ENCODE measurements at regions not wholly inside any gene's neighbourhood (a gene's known extent, or its start where the extent isn't known, plus 50 kb on each side); places are given as distances from the start of the nearest gene placed in this dataset.
"Not testable (repeated sequence)": the region's sequence is repeated elsewhere in the genome, so short reads cannot be mapped to it uniquely, and the experiment has no call there.

DNA sequence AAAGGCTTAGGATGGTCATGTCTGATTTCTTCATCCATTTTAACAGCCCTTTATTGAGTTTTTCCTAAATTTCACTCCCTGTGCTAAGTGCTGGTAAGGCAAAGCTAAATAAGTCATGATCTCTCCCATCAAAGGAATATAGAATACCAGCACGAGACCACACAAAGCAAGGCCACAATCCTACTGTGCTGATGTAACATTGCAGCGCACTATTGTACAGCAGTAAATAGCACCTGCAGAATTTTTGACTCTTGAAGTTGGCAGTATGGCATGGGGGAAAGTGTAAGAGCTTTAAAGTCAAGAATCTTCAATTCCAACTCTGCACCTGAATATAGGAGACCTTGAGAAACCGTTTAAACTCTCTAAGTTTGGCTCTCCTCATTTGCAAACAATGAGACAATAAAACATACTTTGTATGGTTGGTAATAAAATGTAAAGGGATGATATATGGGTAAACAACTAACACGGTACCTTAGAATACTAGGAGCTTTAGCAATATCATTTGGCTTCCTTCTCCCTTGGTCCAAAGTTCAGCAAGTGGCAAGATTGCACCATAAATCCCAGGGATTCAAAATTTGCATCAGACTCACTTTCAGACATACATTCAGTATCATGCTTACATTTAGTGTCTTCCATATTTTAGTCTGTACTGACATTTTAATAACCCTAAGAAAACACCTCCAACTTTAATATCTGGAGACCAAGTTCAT lies 132.9 kb upstream of the PRDX6 start:
- no peak for FAIRE-seq

DNA sequence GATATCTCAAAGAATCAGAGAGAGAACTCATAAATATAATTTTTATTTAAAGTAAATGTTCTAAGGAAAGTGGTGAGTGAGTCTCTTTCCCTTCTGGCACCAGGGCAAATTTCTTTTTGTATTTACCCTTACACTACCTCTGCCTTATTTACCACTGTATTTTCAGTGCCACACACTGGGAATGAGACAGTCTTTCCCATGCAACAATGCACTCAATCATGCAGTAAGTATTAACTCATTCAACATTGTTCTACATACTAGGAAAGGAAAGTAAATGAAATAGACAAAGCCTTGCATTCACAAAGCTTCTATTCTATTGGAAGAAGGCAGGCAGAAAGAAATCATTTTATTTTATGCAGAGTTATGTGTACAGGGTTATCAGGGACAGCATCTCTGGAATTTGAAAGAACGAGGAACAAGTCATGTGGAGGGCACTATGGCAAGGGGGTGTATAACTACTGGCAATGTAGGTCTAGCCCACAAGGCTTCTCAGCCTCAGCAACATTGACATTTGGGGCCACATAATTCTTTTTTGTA lies 129.8 kb upstream of the PRDX6 start:
- no peak for FAIRE-seq

DNA sequence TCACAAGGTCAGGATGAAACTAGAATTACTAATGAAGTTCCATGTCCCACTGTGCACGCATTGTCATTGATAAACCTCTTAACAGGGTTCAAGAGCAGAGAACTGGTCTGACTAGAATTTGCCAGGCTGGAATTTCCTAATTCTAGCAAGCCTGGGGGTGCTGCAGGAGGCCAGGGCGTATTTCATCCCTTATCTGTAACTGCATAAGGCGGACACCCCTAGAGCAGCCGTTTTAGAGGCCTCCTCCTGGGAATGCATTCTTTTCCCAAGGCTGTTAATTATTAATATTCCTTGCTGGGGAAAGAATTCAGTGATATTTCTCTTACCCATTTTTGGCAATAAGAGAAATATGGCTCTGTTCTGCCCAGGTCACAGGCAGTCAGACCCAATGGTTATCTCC lies 124.5 kb upstream of the PRDX6 start:
- FAIRE-seq: not testable (repeated sequence)

DNA sequence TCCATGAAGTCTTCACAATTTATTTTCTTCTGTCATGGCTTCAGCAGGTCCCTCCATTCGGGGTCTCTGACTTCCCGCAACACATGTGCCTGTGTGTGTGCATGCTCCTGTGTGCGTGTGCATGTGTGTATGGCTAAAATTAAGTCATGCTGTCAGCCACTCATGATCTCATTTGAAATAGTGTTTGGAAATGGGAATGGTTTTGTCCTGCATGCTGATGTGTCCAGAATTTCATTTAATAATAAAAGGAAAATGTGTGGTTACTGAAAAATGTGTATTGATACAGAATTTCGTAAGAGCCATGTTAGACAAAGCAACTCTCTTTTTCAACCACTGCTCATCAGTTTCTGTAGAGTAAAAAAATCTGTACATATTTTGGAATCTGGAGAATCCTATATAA lies 123.8 kb upstream of the PRDX6 start:
- no peak for FAIRE-seq

DNA sequence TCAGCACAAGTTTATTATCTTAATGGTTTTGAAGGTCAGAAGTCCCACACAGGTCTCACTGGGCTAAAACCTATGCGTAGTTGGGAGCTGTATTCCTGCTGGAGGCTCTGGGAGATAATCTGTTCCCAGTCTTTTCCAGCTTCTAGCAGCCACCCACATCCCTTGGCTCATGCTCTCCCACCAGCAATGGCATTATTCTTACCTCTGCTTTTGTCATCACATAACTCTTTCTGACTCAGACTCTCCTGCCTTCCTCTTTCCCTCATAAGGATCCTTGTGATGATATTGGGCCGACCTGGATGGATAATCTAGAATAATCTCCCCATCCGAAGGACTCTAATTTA lies 122.2 kb upstream of the PRDX6 start:
- FAIRE-seq: no peak

DNA sequence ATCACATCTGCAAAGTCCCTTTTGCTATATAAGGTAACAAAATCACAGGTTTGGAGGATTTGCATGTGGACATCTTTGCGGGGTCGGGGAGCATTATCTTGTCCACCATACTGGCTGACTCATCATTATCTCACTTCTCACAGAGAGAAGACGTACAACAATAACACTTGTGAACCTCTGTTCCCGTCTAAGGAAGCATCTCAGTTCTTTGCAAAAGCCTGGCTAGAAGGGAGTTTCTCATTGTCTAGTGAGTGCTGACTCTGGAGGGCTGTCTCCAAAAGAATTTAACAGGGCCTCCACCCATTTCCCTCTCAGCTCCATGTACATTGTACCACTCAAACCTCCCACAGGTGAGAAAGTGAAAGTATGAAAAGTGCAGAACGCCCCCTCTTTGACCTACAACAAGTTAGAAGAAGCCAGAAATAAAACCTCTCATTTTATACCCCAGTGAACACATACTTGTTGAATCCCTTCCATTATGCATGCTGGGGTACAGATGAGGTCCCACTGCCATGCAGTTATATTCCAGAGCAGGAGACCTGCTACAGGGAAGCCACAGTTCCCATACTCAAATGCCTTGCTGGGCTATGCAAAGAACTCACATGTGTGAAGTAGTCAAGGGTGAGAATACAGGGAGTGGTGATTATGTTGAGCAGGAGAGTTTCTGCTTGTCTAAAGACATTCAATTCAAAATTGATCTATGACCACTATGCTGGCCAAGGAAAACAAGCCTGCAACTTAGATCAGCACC lies 121.7 kb upstream of the PRDX6 start:
- FAIRE-seq: no peak

DNA sequence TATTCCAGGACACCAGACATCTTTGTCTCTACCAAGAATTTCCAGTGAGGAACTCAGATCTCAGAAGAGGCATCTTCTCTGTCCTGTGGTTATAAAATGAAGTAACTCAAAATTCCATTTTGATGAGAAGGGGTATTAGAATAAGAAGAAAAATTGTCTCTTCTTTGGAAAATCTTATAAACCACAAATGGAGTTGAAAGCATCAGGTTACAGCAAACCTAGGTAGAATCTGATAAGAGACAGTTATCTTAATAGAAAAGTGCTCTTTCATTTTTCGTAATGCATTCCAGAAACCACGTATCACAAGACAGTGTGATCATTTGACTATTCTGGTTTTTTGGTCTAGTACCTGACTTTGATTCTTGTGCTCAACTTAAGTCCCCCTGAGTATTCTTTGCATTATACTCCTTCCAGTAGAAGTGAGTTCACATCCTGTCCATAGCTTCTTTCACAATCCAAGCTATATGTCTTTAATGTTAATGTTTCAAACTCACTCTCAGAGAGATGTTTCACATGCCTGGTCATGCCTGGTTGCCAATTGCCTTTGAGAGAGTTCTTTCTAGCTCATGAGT lies 120.9 kb upstream of the PRDX6 start:
- no peak for FAIRE-seq

DNA sequence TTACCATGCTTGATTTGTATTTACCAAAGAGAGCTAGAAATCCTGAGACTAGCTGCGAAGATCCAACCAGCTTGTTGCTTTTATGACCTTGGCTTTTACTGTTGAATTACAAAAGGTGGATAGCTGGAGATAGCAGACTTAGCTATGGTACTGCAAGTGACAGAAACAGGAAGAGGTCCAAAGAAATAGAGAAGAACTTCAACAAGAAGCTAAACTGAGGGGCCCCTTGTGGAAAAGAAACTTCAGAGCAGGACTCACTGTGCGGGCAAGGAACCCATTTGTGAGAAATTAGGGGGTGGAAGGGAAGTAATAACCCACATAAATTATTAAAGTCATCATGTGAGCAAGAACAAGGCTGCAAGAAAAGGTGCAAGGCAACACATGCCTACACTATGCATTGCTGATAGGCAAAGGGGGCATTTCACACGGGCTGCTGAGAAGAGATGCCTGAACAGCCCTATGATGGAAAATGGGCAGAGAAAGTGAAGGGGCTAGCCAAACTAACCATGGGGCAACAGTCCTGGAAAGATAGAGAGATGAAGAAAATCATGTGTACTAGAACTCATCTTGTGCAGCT lies 116.6 kb upstream of the PRDX6 start:
- FAIRE-seq: no peak

DNA sequence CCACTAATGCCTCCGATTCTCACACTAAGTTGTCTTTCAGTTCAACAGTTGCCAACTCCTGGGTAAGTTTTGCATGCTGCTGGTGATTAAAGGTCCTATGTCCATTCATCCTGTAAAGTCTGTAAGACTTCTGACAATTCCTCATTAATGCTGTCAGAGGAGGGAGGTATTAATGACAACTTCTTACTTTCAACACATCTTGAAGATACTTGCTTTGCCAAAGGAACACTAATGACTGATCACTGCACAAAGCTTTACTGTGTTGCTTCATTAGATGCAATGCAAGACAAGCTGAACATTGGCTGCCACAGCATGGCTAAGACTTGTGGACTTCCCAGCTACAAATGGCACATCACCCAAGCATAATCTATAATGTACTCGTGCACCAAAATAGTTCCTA lies 114.6 kb upstream of the PRDX6 start:
- no peak for FAIRE-seq

DNA sequence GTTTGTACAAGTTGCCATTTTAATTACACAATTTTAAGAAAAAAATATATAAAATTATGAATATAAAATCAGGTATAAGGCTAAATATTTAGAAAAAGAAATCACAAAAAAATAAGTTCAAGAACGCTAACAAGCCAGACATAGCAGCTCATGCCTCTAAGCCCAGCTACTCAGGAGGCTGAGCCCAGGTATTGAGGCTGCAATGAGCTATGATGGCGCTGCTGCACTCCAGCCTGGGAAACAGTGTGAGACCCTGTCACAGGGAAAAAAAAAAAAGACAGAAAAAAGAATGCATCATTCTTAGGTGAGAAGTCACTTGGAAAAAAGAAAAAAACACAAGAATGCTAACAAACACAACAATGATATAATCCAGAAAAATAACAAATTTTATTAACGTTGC lies 112.3 kb upstream of the PRDX6 start:
- no peak for FAIRE-seq

DNA sequence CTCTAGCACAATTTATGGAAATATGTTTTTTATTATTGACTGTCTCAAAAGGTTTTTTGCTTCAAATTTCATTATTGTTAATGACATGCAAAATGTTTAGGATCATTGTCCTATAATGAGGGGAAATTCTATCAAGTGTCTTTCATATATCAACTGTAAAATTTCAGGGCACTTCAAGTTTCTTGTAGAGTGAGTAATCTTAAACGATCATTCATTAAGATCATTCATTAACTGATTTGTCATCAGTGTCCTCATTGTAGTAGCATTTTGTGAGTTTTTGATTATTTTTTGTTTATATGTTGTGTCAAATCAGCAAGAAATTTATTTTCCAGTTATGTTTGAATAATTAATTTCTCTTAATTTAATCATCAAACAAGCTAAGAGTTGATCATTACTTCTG lies 111.8 kb upstream of the PRDX6 start:
- no peak for FAIRE-seq

DNA sequence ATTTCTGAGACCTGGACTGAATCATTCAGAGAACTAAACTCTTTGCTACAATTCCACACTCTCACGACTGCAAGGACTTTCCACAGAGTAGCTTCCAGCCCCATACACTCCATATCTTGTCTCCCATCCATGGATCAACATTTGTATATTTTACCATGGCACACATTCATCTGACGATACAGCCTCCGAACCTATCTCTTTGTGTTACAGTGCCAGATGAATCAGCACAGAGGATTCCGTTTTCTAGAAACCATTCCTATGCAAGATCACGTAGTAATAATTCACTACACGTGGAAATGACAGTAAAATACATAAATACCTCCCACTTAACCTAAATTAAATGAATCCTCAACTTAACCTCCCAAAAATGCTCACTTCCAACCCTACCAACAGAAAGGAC lies 110.0 kb upstream of the PRDX6 start:
- no peak for FAIRE-seq

DNA sequence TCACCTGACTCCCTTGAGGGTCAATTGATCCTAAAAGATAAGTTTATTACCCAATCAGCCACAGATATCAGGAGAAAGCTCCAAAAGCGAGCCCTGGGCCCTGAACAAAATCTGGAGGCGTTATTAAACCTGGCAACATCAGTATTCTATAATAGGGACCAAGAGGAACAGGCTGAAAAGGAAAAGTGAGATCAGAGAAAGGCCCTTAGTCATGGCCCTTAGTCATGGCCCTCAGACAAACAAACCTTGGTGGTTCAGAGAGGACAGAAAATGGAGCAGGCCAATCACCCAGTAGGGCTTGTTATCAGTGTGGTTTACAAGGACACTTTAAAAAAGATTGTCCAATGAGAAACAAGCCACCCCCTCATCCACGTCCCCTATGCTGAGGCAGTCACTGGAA lies 106.5 kb upstream of the PRDX6 start:
- not testable (repeated sequence) for FAIRE-seq

DNA sequence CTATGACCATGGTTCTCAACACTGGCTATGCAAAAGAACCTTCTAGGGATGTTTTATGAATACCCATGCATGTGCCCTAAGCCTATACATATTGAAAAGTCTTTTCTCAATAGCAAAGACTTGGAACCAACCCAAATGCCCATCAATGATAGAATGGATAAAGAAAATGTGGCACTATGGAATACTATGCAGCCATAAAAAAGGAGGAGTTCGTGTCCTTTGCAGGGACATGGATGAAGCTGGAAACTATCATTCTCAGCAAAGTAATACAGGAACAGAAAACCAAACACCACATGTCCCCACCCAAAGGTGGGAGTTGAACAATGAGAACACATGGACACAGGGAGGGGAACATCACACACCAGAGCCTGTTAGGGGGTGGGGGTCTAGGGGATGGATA lies 101.1 kb upstream of the PRDX6 start:
- FAIRE-seq: not testable (repeated sequence)

DNA sequence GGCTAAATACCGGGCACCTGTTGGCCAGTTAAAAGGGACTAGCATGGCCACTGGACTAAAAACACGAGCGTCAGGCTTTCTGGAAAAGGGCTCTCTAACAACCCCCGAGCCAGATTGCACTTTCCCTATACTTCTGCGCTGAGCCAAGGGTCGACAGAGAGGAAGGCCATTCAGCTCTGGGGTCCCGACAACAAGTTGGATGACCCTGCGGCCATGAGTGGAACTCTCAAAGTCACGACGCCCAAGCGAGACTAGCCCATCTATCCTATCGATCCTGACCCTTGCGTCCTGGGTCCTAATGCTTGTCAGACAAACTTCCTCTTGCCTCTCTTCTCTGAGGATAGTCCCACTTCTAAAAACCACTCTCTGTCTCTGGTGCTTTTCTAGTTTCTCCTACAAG lies 99.9 kb upstream of the PRDX6 start:
- no peak for FAIRE-seq

DNA sequence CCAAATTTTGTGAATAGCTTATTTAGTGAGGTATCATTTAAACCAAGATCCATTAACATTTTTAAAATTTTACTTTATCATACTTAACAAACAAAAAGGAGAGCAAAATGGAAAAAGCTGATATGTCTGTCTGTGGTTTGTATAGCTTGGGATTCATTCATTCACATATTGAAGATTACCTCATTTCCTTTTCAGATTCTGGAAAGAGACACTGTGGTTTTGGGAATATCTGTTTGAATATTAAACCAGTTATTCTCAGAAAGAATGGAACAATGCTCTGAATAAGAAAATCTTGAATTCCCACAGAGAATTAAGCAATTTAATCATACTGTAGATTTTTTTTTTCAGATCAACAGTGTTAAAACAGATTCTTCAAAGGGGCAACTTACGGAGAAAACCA lies 93.8 kb upstream of the PRDX6 start:
- FAIRE-seq: no peak

DNA sequence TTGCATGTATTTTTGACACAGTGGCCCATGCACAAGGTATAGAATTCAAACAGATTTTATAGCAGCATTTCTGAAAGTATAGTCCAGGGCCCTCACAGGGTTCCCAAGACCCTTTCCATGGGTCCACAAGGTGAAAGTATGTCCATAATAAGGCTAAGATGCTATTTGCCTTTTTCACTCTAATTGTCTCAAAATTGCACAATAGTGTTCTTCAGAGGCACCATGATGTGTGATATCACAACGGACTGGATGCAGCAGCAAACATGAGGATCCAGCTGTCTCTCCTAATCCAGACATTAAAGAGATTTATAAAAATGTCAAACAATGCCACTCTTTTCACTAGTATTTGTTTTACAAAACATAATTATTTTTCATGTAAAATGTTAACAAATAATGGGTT lies 88.8 kb upstream of the PRDX6 start:
- FAIRE-seq: no peak

DNA sequence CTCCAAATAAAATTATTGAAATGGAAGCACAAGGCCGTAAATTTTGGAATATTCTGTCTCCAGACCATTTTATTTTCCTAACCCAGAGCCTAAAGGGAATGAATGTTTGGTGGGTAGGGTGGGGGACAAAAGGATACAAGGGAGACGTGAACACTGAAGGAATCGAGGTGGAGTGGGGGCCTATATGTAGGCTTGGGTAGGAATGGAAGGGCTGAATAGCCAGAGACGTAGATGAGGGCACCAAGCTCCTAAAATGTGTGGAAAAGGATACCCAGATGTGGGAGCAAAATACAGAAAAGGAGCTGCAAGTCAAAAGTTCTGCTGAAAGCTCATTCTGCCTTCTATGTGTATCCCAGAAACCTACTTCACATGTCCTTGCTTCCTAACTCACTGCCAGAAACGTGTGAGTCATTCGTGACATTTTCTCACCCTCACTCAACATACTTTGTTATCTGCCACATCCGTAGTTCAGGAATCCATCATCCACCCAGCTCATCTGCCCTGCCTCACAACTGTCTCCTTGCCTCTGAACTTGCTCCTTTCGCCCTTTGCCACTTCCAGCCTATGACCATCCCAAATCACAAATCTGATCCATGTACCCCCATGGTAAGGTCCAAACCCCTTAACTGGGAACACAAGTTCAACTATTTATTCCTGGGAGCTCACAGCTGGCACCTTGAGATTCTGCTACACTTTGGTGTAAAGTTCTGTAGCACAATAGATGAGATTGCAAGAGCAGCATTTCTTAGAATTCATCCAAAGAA lies 84.1 kb upstream of the PRDX6 start:
- FAIRE-seq: no peak

DNA sequence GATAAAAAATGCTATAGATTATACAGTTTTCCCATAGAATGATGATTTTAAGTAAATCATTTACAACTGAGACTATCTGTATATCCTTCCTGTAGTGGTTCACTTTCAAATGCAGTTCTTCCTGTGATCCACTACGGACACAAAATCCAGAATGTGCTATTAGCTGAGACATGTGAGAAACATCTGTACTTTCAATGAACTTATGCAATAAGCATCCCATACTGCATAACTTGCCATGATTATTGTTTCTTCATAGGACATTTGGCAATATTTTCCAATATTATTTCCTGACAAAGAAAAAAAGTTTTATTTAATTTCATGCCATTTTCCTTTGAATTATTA lies 83.5 kb upstream of the PRDX6 start:
- peak; percentile 33 for FAIRE-seq

DNA sequence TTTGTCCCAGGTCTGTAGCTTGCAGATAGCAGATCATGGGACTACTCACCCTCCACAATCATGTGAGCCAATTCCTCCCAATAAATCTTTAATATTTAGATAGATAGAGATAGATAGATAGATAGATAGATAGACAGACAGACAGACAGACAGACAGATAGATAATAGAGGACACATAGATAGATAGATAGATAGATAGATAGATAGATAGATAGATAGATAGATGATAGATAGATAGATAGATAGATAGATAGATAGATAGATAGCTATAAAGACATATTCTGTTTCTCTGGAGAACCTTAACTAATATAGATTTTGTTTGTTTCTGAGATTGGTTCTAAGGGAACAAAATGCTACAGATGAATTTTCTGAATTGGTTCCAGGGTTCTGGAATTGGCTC lies 82.3 kb upstream of the PRDX6 start:
- not testable (repeated sequence) for FAIRE-seq

DNA sequence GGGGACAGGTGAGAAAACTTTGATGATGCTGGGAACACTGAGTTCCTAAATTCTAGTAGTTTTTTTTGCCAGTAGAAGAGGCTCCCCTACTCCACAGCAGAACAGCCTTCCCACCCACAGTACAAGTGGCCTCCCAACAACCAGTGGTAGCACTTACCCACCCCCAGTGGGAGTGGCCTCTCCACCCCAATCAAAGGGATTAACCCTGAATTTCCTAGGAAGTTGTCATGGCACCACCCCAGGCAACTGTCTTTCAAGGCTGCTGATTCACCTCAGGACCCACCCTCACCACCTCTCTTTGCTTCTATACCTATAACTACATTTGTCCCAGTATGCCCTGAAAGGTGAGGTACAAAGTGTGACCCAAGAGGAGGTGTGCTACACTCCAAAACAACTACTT lies 81.4 kb upstream of the PRDX6 start:
- FAIRE-seq: no peak

DNA sequence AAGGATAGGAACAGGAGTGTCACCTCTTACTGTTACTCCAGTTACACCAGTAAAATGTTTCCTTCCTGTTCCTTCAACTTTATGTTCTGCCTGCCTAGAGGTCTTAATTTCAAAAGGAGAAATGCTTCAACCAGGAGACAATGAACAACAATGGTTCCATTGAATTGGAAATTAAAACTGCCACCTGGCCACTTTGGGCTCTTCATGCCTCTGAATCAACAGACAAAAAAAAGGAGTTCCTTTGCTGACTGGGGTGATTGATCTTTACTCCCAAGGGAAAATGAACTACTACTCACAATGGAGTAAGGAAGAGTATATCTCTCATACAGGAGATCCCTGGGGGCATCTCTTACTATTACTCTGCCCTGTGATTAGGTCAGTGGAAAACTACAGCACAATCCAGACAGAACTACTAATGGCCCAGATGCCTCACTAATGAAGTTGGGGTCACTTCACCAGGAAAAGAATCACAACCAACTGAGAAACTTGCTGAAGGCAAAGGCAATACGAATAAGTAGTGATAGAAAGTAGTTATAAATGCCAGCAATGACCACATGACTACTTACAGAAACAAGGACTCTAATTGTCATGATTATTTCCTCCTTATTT lies 76.6 kb upstream of the PRDX6 start:
- no peak for FAIRE-seq

DNA sequence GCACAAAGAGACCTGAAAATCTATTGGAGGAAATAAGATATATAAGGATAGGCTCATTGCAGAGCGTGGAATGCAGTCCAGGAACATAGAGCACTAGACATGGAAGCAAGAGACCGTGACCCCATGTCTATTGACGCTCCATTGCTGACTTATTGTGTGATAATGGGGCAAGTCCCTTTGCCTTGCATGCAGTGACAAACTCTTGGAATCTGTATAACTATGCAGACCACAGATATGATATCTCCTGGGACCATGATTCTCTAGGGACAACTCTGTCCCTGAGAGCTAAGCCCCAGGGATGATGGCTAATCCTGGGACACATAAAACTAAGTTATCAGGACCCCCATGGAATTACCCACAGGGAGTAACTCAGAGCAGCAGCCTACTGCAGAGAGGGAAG lies 73.1 kb upstream of the PRDX6 start:
- no peak for FAIRE-seq
